ENCODE measurements at regions not wholly inside any gene's neighbourhood (a gene's known extent, or its start where the extent isn't known, plus 50 kb on each side); places are given as distances from the start of the nearest gene placed in this dataset.

GRCh38 chr4:128359422-128359821 lies 71.8 kb upstream of the PGRMC2 start:
- TF ChIP-seq CTCF (conservative IDR thresholded peaks at IDR 0.05; ENCODE audit: low read length) (no peak), EZH2phosphoT487 (IDR thresholded peaks at IDR 0.05; ENCODE audit: borderline replicate concordance, low read depth, low read length) (no peak)
